Mesodermal cell (in vitro differentiated cells): ENCODE measurements at regions not wholly inside any gene's neighbourhood (a gene's known extent, or its start where the extent isn't known, plus 50 kb on each side); places are given as distances from the start of the nearest gene placed in this dataset.

Experiments
- H3K27ac ChIP-seq: 2 replicates; pipeline ENCODE4 v1.7.0; 2013; ENCODE audit warnings: mild to moderate bottlenecking, low read depth, low read length, moderate library complexity; ENCODE audit not compliant: severe bottlenecking
- H3K36me3 ChIP-seq: 2 replicates; pipeline ENCODE4 v1.7.1; 2013; ENCODE audit warnings: mild to moderate bottlenecking, low read length, moderate library complexity; ENCODE audit not compliant: control insufficient read depth, insufficient read depth
- H3K4me1 ChIP-seq: one replicate; pipeline ENCODE4 v1.7.1; 2013; ENCODE audit warnings: mild to moderate bottlenecking, low read length; ENCODE audit not compliant: insufficient read depth, control insufficient read depth, poor library complexity, severe bottlenecking
- H3K4me3 ChIP-seq: 2 replicates; pipeline ENCODE4 v1.7.0; 2013; ENCODE audit warnings: low read length, control low read depth, mild to moderate bottlenecking; ENCODE audit not compliant: insufficient read depth, poor library complexity, severe bottlenecking; ENCODE audit errors: extremely low read depth
- H3K9me3 ChIP-seq: 2 replicates; pipeline ENCODE4 v1.7.1; 2013; ENCODE audit warnings: mild to moderate bottlenecking, low read length, moderate library complexity; ENCODE audit not compliant: control insufficient read depth
- WGBS, 2 experiments: methylation state at CpG; one replicate each; pipeline ENCODE4 v1.1.5; 2013; ENCODE audit warnings: missing lambda C conversion rate in 2 of 2; ENCODE audit not compliant: insufficient coverage in 2 of 2; 5-methylcytosine and 5-hydroxymethylcytosine counted together

GRCh38 chr10:28219251-28219650, 83.6 kb downstream of the MPP7 start:
- Histone ChIP-seq H3K4me3 (no peak overlapping the region), H3K9me3 (no peaks in the 10 kb centered on the region), H3K4me1 (peaks cover 10% of the 10 kb centered on the region), H3K27ac (no peak overlapping the region), H3K36me3 (no peaks in the 10 kb centered on the region)
- no CpG with 5 or more reads among the region's 3 CpGs for WGBS, 2 experiments

GRCh38 chr10:28217848-28218247, 85.0 kb downstream of the MPP7 start:
- 89 to 95% methylated on average over 4 to 6 of the region's 7 CpGs for WGBS, 2 experiments
- Histone ChIP-seq H3K9me3 (no peaks in the 10 kb centered on the region), H3K4me1 (peaks cover 10% of the 10 kb centered on the region), H3K27ac (no peak overlapping the region), H3K4me3 (no peak overlapping the region), H3K36me3 (no peaks in the 10 kb centered on the region)

- no peaks in the 10 kb centered on the region for H3K9me3 ChIP-seq
- no peaks in the 10 kb centered on the region for H3K36me3 ChIP-seq
- H3K4me3 ChIP-seq, result no peak overlapping the region
- H3K4me1 ChIP-seq, result peaks cover 10% of the 10 kb centered on the region
- WGBS, 2 experiments, result 82 to 100% methylated on average over 1 to 2 of the region's 3 CpGs
- H3K27ac ChIP-seq, result no peak overlapping the region
These were observed 86.9 kb downstream of the MPP7 start for GRCh38 chr10:28215930-28216329.

- 98 to 100% methylated on average over 3 to 5 of the region's 6 CpGs for WGBS, 2 experiments
These were observed 88.6 kb downstream of the MPP7 start for GRCh38 chr10:28214219-28214618.

GRCh38 chr10:28211759-28212158, 91.1 kb downstream of the MPP7 start:
- no peaks in the 10 kb centered on the region for H3K36me3 ChIP-seq
- 74 to 83% methylated on average over 3 of the region's 5 CpGs for WGBS, 2 experiments
- no peak overlapping the region for H3K27ac ChIP-seq

More at GRCh38 chr10:28214219-28214618, 88.6 kb downstream of the MPP7 start:
- H3K4me3 ChIP-seq, result no peak overlapping the region
- H3K9me3 ChIP-seq, result no peaks in the 10 kb centered on the region
- peaks cover 10% of the 10 kb centered on the region for H3K4me1 ChIP-seq
- H3K36me3 ChIP-seq, result no peaks in the 10 kb centered on the region
- no peak overlapping the region for H3K27ac ChIP-seq

GRCh38 chr10:28207799-28208198, 95.1 kb downstream of the MPP7 start:
- no peak overlapping the region for H3K4me3 ChIP-seq
- no peaks in the 10 kb centered on the region for H3K9me3 ChIP-seq
- 80% methylated on average over 1 of the region's 2 CpGs; no CpG with 5 or more reads in 1 of the 2 experiments for WGBS, 2 experiments
- H3K4me1 ChIP-seq, result no peaks in the 10 kb centered on the region
- no peaks in the 10 kb centered on the region for H3K36me3 ChIP-seq
- no peak overlapping the region for H3K27ac ChIP-seq

More at GRCh38 chr10:28211759-28212158, 91.1 kb downstream of the MPP7 start:
- Histone ChIP-seq H3K4me1 (no peaks in the 10 kb centered on the region), H3K4me3 (no peak overlapping the region), H3K9me3 (no peaks in the 10 kb centered on the region)

- Histone ChIP-seq H3K27ac (no peak overlapping the region), H3K4me3 (no peak overlapping the region), H3K9me3 (no peaks in the 10 kb centered on the region), H3K36me3 (no peaks in the 10 kb centered on the region), H3K4me1 (no peaks in the 10 kb centered on the region)
- 89 to 100% methylated on average over 3 to 4 of the region's 5 CpGs for WGBS, 2 experiments
These were observed 99.9 kb downstream of the MPP7 start for GRCh38 chr10:28202941-28203352.

- 97 to 100% methylated on average over 2 to 5 of the region's 9 CpGs for WGBS, 2 experiments
These were observed 101.2 kb downstream of the MPP7 start for GRCh38 chr10:28201410-28202400.

GRCh38 chr10:28200775-28201174, 102.1 kb downstream of the MPP7 start:
- no peaks in the 10 kb centered on the region for H3K36me3 ChIP-seq
- H3K4me3 ChIP-seq, result no peak overlapping the region
- H3K9me3 ChIP-seq, result no peaks in the 10 kb centered on the region
- no CpG with 5 or more reads among the region's 1 CpG for WGBS, 2 experiments
- H3K27ac ChIP-seq, result no peak overlapping the region
- H3K4me1 ChIP-seq, result no peaks in the 10 kb centered on the region

More at GRCh38 chr10:28201410-28202400, 101.2 kb downstream of the MPP7 start:
- Histone ChIP-seq H3K36me3 (no peaks in the 10 kb centered on the region), H3K4me1 (no peaks in the 10 kb centered on the region), H3K4me3 (no peak overlapping the region), H3K27ac (no peak overlapping the region), H3K9me3 (no peaks in the 10 kb centered on the region)

- no peak overlapping the region for H3K27ac ChIP-seq
- no peaks in the 10 kb centered on the region for H3K36me3 ChIP-seq
- no peaks in the 10 kb centered on the region for H3K4me1 ChIP-seq
- no peaks in the 10 kb centered on the region for H3K9me3 ChIP-seq
- WGBS, 2 experiments, result 88 to 94% methylated on average over 5 to 6 of the region's 7 CpGs
- no peak overlapping the region for H3K4me3 ChIP-seq
These were observed 102.9 kb downstream of the MPP7 start for GRCh38 chr10:28199941-28200340.

GRCh38 chr10:28190196-28190595, 112.7 kb downstream of the MPP7 start:
- no peak overlapping the region for H3K27ac ChIP-seq
- no peaks in the 10 kb centered on the region for H3K4me1 ChIP-seq
- WGBS, 2 experiments, result 40% methylated on average over 1 of the region's 3 CpGs; no CpG with 5 or more reads in 1 of the 2 experiments
- no peaks in the 10 kb centered on the region for H3K36me3 ChIP-seq
- no peak overlapping the region for H3K4me3 ChIP-seq
- no peaks in the 10 kb centered on the region for H3K9me3 ChIP-seq
